Iris pigment epithelial cell (primary cell): ENCODE measurements at regions not wholly inside any gene's neighbourhood (a gene's known extent, or its start where the extent isn't known, plus 50 kb on each side); places are given as distances from the start of the nearest gene placed in this dataset.

Experiments
- DNase-seq: peaks from one replicate; pipeline ENCODE4 v3.0.0-alpha.2; 2011; ENCODE audit warnings: low read depth

- DNase-seq = no peak
Measured at GRCh38 chr4:153137677-153138630, 66.3 kb upstream of the TRIM2 start.

DNA sequence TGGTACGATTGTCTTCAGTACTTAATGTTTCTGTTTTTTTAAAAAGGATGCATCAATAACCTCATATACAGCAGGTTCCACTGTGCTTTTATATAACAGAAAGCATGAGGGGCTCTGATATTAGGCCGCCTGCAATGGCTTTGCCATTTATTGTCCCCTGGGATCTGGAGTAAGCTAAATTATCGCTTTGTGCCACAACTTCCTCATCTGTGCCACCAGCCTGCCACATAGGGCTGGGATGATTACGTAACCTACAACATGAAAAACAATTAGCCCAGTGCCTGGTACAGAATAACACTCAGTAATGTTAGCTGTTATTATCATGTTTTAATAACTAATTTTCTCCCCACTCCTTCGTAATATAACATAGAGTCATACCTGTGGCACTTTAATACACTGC is 65.5 kb upstream of the TRIM2 start:
- DNase-seq = no peak

GRCh38 chr4:153140294-153140693 is 63.9 kb upstream of the TRIM2 start:
- no peak for DNase-seq

- no peak for DNase-seq
Measured at GRCh38 chr4:153141238-153141637, 63.0 kb upstream of the TRIM2 start.

GRCh38 chr4:153142700-153143438 is 61.4 kb upstream of the TRIM2 start:
- DNase-seq = peak; percentile 70

DNA sequence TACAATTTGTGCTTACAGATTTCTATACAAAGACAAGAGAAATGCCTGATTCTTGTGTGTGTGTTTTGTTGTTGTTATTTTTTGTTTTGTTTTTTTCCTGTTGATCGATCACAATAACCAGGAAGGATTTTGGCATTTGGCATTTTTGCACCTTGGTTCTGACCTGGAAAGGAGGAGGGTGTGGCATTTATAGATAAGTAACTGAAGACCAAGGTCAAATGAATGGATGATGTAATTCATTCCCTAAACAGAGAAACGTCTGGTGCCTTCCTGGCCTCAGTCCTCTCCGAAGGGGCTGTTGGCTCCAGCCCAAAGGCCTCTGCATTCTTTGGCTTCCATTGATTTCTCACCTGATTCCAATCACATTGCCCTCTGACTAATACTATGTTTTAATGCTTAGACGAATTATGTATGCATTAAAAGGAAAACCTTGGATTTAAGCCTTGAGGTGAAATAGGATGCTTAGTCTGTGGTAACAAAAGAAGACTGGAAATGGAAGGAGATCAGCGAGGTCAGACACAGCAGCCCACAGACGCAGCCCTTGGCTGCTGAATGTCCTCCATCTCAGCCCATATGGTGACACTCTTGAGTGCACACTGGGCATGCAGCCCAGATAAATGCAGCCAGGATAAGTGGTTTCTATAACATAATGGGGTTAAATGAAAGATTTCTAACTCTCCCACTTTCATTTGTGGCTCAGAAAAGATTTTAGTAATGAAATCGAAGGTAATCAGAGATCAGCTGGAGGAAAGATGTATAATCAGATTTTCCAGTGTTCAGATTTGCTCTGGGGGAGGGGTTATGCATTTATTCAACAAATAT is 60.5 kb upstream of the TRIM2 start:
- peak; percentile 57 for DNase-seq

DNA sequence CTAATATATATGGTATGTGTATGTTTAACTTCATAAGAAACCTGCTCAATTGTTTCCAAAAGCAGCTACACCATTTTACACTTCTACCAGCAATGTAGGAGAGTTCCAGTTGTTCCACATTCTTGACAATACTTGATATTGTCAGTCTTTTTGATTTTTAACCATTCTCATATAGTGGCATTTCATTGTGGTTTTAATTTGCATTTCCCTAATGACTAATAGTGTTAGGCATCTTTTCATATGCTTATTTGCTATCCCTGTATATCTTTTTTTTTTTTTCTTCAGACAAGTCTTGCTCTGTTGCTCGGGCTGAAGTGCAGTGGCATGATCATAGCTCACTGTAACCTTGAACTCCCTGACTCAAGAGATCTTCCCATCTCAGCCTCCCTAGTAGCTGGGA is 58.2 kb upstream of the TRIM2 start:
- peak; percentile 7 for DNase-seq

DNA sequence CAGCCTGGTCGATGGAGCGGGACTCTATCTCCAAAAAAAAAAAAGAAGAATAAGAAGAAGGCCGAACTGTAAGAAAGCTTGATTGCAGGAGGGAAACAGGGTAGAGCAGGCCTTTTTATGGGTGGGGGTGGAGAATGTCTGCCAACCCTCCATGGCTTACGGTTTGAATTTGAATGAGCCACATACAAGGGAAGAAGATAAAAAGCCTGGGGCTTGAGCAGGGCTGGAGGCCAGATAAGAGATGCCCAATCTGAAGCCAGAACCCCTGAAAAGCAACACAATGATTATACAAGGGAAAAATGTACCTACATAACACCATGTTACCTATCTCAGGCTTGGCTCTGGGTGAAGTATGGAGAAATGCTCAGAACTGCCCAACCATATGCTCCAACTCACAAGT is 57.3 kb upstream of the TRIM2 start:
- no peak for DNase-seq

- DNase-seq = peak; percentile 9
Measured at GRCh38 chr4:153148791-153149190, 55.5 kb upstream of the TRIM2 start.

GRCh38 chr4:153151535-153152455 is 52.4 kb upstream of the TRIM2 start:
- DNase-seq = peak; percentile 82

GRCh38 chr4:153152501-153153338 is 51.5 kb upstream of the TRIM2 start:
- DNase-seq = peak; percentile 48

GRCh38 chr4:153153339-153153871 is 50.8 kb upstream of the TRIM2 start:
- DNase-seq = peak; percentile 30

- peak; percentile 88 for DNase-seq
Measured at GRCh38 chr4:153154007-153154975, 50.0 kb upstream of the TRIM2 start.
